HEK293 (cell line): ENCODE measurements at regions not wholly inside any gene's neighbourhood (a gene's known extent, or its start where the extent isn't known, plus 50 kb on each side); places are given as distances from the start of the nearest gene placed in this dataset.

Experiments used
- CTCF ChIA-PET: fragments of 350-600 bp; formaldehyde crosslinking; extraction: SDS; loops from one replicate; lab custom pipeline; 2021; ENCODE audit warnings: antibody characterized with exemption; lab: Yijun Ruan, JAX
- POLR2A ChIA-PET: fragments of 300-600 bp; formaldehyde crosslinking; extraction: SDS; loops from one replicate; lab custom pipeline; 2020; ENCODE audit warnings: antibody characterized with exemption, inconsistent platforms; lab: Yijun Ruan, JAX
- H3K27ac ChIP-seq: fragments of 200-500 bp; sonication (Bioruptor generic); 2 replicates; pipeline ENCODE4 v1.5.1; 2014; ENCODE audit warnings: low read depth, low read length, control low read depth, inconsistent platforms; ENCODE audit errors: extremely low read depth
- H3K36me3 ChIP-seq, 2 experiments: fragments of 200-500 bp in 1 of 2; sonication (Bioruptor generic) in 1 of 2; 1 replicate in 1 of 2; 2 replicates in 1 of 2; pipeline ENCODE4 v1.5.1; 2014 to 2017; ENCODE audit warnings: inconsistent platforms in 2 of 2, low read length in 2 of 2; ENCODE audit not compliant: control insufficient read depth in 2 of 2, insufficient read depth in 1 of 2
- H3K4me1 ChIP-seq: fragments of 200-500 bp; sonication (Bioruptor generic); 2 replicates; pipeline ENCODE4 v1.5.1; 2014; ENCODE audit warnings: mild to moderate bottlenecking, low read length, inconsistent platforms; ENCODE audit not compliant: control insufficient read depth, insufficient read depth
- H3K4me3 ChIP-seq: 2 replicates; pipeline ENCODE4 v1.5.1; 2011; ENCODE audit warnings: low read depth, mild to moderate bottlenecking, control low read depth, low read length, moderate library complexity
- H3K9me3 ChIP-seq: fragments of 200-500 bp; sonication (Bioruptor generic); 2 replicates; pipeline ENCODE4 v1.5.1; 2014; ENCODE audit warnings: low read depth, low read length, inconsistent platforms; ENCODE audit not compliant: control insufficient read depth, insufficient read depth
- HOXA7 ChIP-seq: sonication (generic); formaldehyde crosslinking; IDR thresholded peaks from 2 replicates; pipeline ENCODE4 v1.8.1; 2022; ENCODE audit warnings: missing genetic modification reagents, borderline replicate concordance
- KLF16 ChIP-seq: fragments of 450-650 bp; formaldehyde crosslinking; IDR thresholded peaks from 2 replicates; pipeline ENCODE4 v1.5.1; 2017; ENCODE audit warnings: missing biosample characterization, missing genetic modification characterization
- KLF7 ChIP-seq: fragments of 450-650 bp; formaldehyde crosslinking; IDR thresholded peaks from 2 replicates; pipeline ENCODE4 v1.5.1; 2016; ENCODE audit warnings: missing biosample characterization, missing genetic modification characterization, borderline replicate concordance
- KLF9 ChIP-seq: fragments of 450-650 bp; formaldehyde crosslinking; IDR thresholded peaks from 2 replicates; pipeline ENCODE4 v1.5.1; 2016; ENCODE audit warnings: missing biosample characterization, missing genetic modification characterization, low read depth
- TCF7L2 ChIP-seq: IDR thresholded peaks from 2 replicates; pipeline ENCODE4 v1.6.1; 2011; ENCODE audit warnings: low read depth, mild to moderate bottlenecking, inconsistent platforms, low read length, moderate library complexity, borderline replicate concordance
- ZBTB21 ChIP-seq: fragments of 450-650 bp; formaldehyde crosslinking; IDR thresholded peaks from 2 replicates; pipeline ENCODE4 v1.5.1; 2017; ENCODE audit warnings: missing biosample characterization, missing genetic modification characterization
- ZFP69B ChIP-seq: fragments of 450-650 bp; formaldehyde crosslinking; IDR thresholded peaks from 2 replicates; pipeline ENCODE4 v1.5.1; 2016; ENCODE audit warnings: missing biosample characterization, missing genetic modification characterization
- ZNF114 ChIP-seq: fragments of 450-650 bp; formaldehyde crosslinking; IDR thresholded peaks from 2 replicates; pipeline ENCODE4 v1.5.0; 2017; ENCODE audit warnings: missing biosample characterization, missing genetic modification characterization
- ZNF155 ChIP-seq: fragments of 450-650 bp; formaldehyde crosslinking; IDR thresholded peaks from 2 replicates; pipeline ENCODE4 v1.5.1; 2016; ENCODE audit warnings: missing biosample characterization, missing genetic modification characterization
- ZNF184 ChIP-seq: fragments of 450-650 bp; IDR thresholded peaks from 2 replicates; pipeline ENCODE4 v1.5.1; 2018; ENCODE audit warnings: missing biosample characterization, mild to moderate bottlenecking, missing genetic modification characterization
- ZNF19 ChIP-seq: fragments of 450-650 bp; formaldehyde crosslinking; IDR thresholded peaks from 2 replicates; pipeline ENCODE4; 2016; ENCODE audit warnings: missing biosample characterization, missing genetic modification characterization, low read depth
- ZNF274 ChIP-seq, 2 experiments: fragments of 200-500 bp in 1 of 2; fragments of 450-650 bp in 1 of 2; sonication (Bioruptor generic) in 1 of 2; formaldehyde crosslinking in 1 of 2; IDR thresholded peaks; 2 replicates each; pipeline versions ENCODE4 v1.5.1 to v1.6.1; 2014 to 2016; ENCODE audit warnings: borderline replicate concordance in 1 of 2, inconsistent platforms in 1 of 2, low read length in 1 of 2, missing biosample characterization in 1 of 2, missing genetic modification characterization in 1 of 2
- ZNF324 ChIP-seq: fragments of 450-650 bp; formaldehyde crosslinking; IDR thresholded peaks from 2 replicates; pipeline ENCODE4 v1.5.1; 2016; ENCODE audit warnings: missing biosample characterization, missing genetic modification characterization
- ZNF426 ChIP-seq: fragments of 450-650 bp; formaldehyde crosslinking; IDR thresholded peaks from 2 replicates; pipeline ENCODE4 v1.5.1; 2017; ENCODE audit warnings: missing biosample characterization, missing genetic modification characterization, mild to moderate bottlenecking, inconsistent platforms, moderate library complexity
- ZNF514 ChIP-seq: fragments of 450-650 bp; formaldehyde crosslinking; IDR thresholded peaks from 2 replicates; pipeline ENCODE4 v1.5.1; 2016; ENCODE audit warnings: missing biosample characterization, missing genetic modification characterization
- ZNF549 ChIP-seq: fragments of 450-650 bp; IDR thresholded peaks from 2 replicates; pipeline ENCODE4 v1.5.1; 2018; ENCODE audit warnings: missing biosample characterization, missing genetic modification characterization, mild to moderate bottlenecking, inconsistent platforms, moderate library complexity
- ZNF555 ChIP-seq: fragments of 450-650 bp; formaldehyde crosslinking; conservative IDR thresholded peaks from 2 replicates; pipeline ENCODE4 v1.5.1; 2017; ENCODE audit warnings: missing biosample characterization, mild to moderate bottlenecking, missing genetic modification characterization, inconsistent platforms
- ZNF596 ChIP-seq: fragments of 450-650 bp; IDR thresholded peaks from 2 replicates; pipeline ENCODE4 v1.5.0; 2018; ENCODE audit warnings: missing biosample characterization, mild to moderate bottlenecking, missing genetic modification characterization, moderate library complexity
- ZNF623 ChIP-seq: fragments of 450-650 bp; formaldehyde crosslinking; IDR thresholded peaks from 2 replicates; pipeline ENCODE4 v1.5.1; 2016; ENCODE audit warnings: missing biosample characterization, missing genetic modification characterization
- TF ChIP-seq, protein P1 (sequence below): fragments of 450-650 bp; formaldehyde crosslinking; IDR thresholded peaks from 2 replicates; pipeline ENCODE4 v1.5.1; 2016; ENCODE audit warnings: missing biosample characterization, missing genetic modification characterization
- TF ChIP-seq, protein P2 (sequence below): fragments of 450-650 bp; formaldehyde crosslinking; IDR thresholded peaks from 2 replicates; pipeline ENCODE4 v1.5.1; 2016; ENCODE audit warnings: missing biosample characterization, missing genetic modification characterization
- TF ChIP-seq, protein P3 (sequence below): fragments of 450-650 bp; formaldehyde crosslinking; IDR thresholded peaks from 2 replicates; pipeline ENCODE4 v1.5.1; 2016; ENCODE audit warnings: missing biosample characterization, missing genetic modification characterization, borderline replicate concordance
- TF ChIP-seq, protein P4 (sequence below): fragments of 450-650 bp; formaldehyde crosslinking; IDR thresholded peaks from 2 replicates; pipeline ENCODE4 v1.5.1; 2017; ENCODE audit warnings: missing biosample characterization, missing genetic modification characterization
- TF ChIP-seq, protein P5 (sequence below): fragments of 450-650 bp; formaldehyde crosslinking; IDR thresholded peaks from 2 replicates; pipeline ENCODE4 v1.5.1; 2016; ENCODE audit warnings: missing biosample characterization, missing genetic modification characterization

DNA sequence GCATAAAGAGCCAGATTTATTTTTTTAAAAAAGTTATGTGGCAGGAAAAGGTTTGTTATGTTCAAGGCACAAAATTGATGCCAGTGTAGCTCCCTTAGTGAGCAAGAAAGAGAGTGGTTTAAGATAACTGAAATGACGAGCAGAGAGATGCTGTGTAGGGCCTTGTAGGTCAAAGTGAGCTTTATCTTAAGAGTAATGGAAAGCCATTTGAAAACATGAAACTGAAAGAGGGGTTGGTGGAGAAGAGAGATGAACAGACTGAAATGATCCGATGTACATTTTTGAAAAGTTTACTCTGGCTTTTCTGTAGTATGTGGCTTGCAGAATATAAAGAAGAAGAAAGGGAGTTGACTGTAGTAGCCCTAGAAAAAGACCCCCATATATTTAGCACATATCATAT, 383.6 kb downstream of the PLA2G4A start (continued):
- no peak for TF ChIP-seq ZNF324 (tag by site-specific recombination)
- TF ChIP-seq, protein P1, sequence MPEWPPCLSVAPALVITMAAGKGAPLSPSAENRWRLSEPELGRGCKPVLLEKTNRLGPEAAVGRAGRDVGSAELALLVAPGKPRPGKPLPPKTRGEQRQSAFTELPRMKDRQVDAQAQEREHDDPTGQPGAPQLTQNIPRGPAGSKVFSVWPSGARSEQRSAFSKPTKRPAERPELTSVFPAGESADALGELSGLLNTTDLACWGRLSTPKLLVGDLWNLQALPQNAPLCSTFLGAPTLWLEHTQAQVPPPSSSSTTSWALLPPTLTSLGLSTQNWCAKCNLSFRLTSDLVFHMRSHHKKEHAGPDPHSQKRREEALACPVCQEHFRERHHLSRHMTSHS, result no peak
- TF ChIP-seq ZNF114, result no peak
- TF ChIP-seq KLF9 (tag by site-specific recombination), result no peak
- TF ChIP-seq KLF7 (tag by site-specific recombination), result no peak
- TF ChIP-seq, all 188 proteins: peak for 0

DNA sequence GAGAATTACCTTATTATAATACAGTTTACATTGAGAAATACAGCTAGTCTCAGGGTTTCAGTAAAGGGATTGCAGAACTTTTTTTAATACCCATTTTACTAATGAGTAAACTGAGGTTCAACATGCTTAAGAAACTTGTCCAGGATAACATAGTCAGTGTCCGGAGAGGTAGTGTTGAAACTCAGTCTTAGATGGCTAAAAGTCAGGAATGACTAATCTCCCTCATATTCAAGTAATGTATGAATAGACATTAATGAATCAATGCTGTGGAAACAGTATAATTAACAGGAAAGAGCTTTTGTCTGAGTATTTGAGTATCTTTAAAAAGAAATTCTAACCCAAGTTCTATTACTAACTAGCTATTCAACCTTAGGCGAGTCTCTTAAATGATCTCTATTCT, 397.6 kb downstream of the PLA2G4A start:
- H3K27ac ChIP-seq, result no peak overlapping the region
- no peaks in the 10 kb centered on the region for H3K4me1 ChIP-seq
- H3K4me3 ChIP-seq, result no peak overlapping the region
- H3K9me3 ChIP-seq, result no peaks in the 10 kb centered on the region
- H3K36me3 ChIP-seq, result no peaks in the 10 kb centered on the region
- POLR2A ChIA-PET, result no interaction called here
- CTCF ChIA-PET, result no interaction called here
- TF ChIP-seq, protein P2, sequence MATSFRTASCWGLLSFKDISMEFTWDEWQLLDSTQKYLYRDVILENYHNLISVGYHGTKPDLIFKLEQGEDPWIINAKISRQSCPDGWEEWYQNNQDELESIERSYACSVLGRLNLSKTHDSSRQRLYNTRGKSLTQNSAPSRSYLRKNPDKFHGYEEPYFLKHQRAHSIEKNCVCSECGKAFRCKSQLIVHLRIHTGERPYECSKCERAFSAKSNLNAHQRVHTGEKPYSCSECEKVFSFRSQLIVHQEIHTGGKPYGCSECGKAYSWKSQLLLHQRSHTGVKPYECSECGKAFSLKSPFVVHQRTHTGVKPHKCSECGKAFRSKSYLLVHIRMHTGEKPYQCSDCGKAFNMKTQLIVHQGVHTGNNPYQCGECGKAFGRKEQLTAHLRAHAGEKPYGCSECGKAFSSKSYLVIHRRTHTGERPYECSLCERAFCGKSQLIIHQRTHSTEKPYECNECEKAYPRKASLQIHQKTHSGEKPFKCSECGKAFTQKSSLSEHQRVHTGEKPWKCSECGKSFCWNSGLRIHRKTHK (tag by site-specific recombination), result no peak
- TF ChIP-seq ZNF555 (no peak), ZNF426 (tag by site-specific recombination) (no peak), KLF16 (tag by site-specific recombination) (no peak), ZNF184 (no peak), ZNF19 (no peak), ZNF549 (no peak), TCF7L2 (no peak), ZNF623 (tag by site-specific recombination) (no peak)

DNA sequence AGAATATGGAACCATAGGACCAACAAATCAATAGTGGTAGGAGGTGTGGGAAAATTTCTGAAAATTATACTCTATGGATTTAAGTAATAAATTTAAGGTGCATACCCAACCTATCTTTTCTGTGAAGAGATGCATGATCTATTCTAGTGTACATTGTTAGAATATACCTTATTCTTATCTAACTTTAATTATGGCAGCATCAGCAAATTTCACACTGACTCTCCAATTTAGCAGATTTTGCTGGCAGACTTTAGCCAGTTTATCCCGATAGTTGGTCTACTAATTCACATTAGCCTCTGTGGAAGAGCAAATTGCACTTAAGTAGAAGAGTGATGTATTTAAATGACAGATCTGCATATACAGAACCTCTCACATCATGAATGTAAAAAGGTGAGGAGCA, 400.0 kb downstream of the PLA2G4A start:
- H3K4me1 ChIP-seq, result no peaks in the 10 kb centered on the region
- no peaks in the 10 kb centered on the region for H3K9me3 ChIP-seq
- no peaks in the 10 kb centered on the region for H3K36me3 ChIP-seq
- no peak overlapping the region for H3K27ac ChIP-seq
- H3K4me3 ChIP-seq, result no peak overlapping the region
- ChIA-PET POLR2A (no interaction called here), CTCF (no interaction called here)
- TF ChIP-seq, protein P3, sequence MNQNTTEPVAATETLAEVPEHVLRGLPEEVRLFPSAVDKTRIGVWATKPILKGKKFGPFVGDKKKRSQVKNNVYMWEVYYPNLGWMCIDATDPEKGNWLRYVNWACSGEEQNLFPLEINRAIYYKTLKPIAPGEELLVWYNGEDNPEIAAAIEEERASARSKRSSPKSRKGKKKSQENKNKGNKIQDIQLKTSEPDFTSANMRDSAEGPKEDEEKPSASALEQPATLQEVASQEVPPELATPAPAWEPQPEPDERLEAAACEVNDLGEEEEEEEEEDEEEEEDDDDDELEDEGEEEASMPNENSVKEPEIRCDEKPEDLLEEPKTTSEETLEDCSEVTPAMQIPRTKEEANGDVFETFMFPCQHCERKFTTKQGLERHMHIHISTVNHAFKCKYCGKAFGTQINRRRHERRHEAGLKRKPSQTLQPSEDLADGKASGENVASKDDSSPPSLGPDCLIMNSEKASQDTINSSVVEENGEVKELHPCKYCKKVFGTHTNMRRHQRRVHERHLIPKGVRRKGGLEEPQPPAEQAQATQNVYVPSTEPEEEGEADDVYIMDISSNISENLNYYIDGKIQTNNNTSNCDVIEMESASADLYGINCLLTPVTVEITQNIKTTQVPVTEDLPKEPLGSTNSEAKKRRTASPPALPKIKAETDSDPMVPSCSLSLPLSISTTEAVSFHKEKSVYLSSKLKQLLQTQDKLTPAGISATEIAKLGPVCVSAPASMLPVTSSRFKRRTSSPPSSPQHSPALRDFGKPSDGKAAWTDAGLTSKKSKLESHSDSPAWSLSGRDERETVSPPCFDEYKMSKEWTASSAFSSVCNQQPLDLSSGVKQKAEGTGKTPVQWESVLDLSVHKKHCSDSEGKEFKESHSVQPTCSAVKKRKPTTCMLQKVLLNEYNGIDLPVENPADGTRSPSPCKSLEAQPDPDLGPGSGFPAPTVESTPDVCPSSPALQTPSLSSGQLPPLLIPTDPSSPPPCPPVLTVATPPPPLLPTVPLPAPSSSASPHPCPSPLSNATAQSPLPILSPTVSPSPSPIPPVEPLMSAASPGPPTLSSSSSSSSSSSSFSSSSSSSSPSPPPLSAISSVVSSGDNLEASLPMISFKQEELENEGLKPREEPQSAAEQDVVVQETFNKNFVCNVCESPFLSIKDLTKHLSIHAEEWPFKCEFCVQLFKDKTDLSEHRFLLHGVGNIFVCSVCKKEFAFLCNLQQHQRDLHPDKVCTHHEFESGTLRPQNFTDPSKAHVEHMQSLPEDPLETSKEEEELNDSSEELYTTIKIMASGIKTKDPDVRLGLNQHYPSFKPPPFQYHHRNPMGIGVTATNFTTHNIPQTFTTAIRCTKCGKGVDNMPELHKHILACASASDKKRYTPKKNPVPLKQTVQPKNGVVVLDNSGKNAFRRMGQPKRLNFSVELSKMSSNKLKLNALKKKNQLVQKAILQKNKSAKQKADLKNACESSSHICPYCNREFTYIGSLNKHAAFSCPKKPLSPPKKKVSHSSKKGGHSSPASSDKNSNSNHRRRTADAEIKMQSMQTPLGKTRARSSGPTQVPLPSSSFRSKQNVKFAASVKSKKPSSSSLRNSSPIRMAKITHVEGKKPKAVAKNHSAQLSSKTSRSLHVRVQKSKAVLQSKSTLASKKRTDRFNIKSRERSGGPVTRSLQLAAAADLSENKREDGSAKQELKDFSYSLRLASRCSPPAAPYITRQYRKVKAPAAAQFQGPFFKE (tag by site-specific recombination), result no peak
- TF ChIP-seq ZNF114 (no peak), ZBTB21 (tag by site-specific recombination) (no peak), ZNF274 (IDR thresholded peaks at IDR 0.05; ENCODE audit: low read length) (no peak), ZNF274 (tag by site-specific recombination; IDR thresholded peaks at IDR 0.05; ENCODE audit: borderline replicate concordance) (no peak), HOXA7 (CRISPR knock-in tag) (no peak), ZNF596 (tag by site-specific recombination) (no peak), ZFP69B (tag by site-specific recombination) (no peak), ZNF514 (no peak), ZNF155 (no peak)
- TF ChIP-seq, protein P4, sequence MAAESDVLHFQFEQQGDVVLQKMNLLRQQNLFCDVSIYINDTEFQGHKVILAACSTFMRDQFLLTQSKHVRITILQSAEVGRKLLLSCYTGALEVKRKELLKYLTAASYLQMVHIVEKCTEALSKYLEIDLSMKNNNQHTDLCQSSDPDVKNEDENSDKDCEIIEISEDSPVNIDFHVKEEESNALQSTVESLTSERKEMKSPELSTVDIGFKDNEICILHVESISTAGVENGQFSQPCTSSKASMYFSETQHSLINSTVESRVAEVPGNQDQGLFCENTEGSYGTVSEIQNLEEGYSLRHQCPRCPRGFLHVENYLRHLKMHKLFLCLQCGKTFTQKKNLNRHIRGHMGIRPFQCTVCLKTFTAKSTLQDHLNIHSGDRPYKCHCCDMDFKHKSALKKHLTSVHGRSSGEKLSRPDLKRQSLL, result no peak
- TF ChIP-seq, protein P5, sequence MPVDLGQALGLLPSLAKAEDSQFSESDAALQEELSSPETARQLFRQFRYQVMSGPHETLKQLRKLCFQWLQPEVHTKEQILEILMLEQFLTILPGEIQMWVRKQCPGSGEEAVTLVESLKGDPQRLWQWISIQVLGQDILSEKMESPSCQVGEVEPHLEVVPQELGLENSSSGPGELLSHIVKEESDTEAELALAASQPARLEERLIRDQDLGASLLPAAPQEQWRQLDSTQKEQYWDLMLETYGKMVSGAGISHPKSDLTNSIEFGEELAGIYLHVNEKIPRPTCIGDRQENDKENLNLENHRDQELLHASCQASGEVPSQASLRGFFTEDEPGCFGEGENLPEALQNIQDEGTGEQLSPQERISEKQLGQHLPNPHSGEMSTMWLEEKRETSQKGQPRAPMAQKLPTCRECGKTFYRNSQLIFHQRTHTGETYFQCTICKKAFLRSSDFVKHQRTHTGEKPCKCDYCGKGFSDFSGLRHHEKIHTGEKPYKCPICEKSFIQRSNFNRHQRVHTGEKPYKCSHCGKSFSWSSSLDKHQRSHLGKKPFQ (tag by site-specific recombination), result no peak
